GM21447 (cell line): ENCODE measurements at regions not wholly inside any gene's neighbourhood (a gene's known extent, or its start where the extent isn't known, plus 50 kb on each side); places are given as distances from the start of the nearest gene placed in this dataset.

Experiments used
- ATAC-seq: cut with Tn5 transposase; IDR thresholded peaks from one replicate; pipeline ENCODE4 v1.9.1; 2021; ENCODE audit not compliant: unreplicated experiment

DNA sequence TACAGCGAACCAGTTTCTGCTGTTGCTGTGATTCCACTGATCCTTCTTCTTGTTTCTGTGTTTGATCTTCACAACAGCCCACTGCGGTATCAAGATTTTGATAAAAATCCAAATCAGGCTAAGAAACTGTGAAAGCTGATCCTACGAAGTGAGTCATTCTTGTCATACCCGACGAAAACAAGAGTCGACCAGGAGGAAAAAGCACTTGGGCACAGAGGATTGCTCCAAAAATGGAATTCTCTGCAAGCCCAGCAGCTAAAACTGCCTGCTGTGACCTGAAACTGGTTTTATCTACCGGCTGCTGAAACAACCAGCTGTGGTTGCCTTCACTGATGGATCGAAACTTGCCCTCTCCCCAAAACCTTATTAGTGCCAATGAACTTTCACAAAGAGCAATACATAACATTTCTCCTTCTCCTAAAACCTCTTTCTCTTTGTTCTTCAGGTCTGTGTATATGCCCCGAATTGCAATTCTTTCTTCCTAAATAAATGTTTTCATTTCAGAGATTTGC lies 607.0 kb upstream of the PRKX start:
- ATAC-seq: no peak

DNA sequence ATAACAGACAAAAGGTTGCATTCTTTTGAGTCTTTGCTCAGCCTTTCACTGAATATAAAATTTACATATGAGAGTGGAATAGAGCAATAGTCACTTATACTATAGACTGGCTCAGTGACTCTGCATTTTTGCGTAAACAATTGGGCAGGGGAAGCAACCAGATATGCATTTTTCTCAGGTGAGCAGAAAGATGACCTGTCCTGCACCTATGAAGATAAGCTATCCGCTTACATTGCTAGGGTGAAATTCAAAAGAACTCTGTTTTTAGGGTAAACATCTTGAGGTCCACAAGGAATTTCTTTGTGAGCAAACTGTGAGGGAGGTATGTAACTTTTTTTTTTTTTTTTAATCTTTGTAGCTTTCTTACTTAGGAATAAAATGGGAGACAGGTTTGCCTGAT lies 602.4 kb upstream of the PRKX start:
- ATAC-seq: no peak

DNA sequence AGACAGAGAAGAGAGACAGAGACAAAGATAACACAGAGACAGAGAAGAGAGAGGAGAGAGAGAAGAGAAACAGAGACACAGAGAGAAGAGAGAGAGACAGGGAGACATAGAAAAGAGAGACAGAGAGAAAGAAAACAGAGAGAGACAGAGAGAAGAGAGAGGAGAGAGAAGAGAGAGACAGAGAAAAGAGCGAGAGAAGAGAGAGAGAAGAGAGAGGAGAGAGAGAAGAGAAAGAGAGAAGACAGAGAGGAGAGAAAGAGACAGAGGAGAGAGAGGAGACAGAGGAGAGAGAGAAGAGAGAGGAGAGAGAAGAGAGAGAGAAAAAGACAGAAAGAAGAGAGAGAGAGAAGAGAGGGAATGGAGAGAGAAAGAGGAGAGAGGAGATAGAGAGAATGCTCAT lies 601.1 kb upstream of the PRKX start:
- ATAC-seq: no peak

DNA sequence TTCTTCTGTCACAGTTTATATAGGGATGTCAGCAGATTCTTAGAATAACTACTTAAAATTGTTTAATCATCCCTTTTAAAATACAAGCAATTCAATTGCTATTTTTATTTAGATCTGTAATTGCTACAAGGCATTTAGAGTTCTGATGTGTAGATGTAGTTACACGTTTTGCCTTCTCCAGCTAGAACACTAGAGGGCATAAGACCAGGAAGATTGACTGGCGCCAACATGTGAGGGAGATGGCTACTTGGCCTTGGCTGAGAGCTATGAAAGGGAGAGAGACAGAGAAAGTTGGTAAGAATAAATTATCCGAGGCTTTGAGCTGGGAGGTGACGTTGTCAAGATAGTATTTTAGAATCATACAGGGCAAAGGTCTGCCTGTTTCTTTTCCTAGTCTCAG lies 563.7 kb upstream of the PRKX start:
- ATAC-seq: no peak

DNA sequence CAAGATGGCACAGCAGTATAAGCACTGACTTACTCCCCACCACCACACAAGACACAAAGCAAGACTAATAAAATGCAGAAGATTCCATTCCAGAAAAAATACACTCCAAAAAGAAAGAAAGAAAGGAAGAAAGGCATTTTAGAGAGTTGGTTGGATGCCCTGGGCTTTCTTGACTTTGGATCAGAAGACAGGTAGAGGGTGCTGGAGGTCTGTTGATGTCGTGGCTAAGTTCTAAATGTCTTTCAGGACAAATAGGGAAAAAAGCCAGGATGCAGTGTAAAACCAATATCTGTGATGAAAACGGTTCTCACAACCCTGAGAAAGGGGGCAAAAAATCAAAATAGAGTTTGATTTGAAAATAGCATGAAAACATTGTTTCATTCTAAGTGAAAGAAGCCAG lies 555.2 kb upstream of the PRKX start:
- ATAC-seq: no peak

DNA sequence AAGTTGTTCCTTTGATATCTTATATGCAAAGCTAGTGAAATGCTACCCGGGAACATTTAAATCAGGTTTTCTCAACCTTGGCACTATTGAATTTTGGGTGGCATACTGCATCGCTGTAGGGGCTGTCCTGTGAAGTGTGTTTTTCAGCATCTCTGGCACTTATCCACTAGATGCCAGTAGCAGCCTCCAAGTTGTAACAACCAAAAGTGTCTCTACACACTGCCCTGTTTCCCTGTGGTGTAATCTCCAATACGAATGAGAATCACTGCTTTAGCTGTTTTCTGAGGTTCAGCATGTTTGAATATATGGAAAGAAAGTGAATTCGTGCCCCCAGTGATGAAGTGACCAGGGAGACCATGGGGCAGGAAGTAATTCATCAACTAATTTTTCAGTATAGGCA lies 551.6 kb upstream of the PRKX start:
- no peak for ATAC-seq

DNA sequence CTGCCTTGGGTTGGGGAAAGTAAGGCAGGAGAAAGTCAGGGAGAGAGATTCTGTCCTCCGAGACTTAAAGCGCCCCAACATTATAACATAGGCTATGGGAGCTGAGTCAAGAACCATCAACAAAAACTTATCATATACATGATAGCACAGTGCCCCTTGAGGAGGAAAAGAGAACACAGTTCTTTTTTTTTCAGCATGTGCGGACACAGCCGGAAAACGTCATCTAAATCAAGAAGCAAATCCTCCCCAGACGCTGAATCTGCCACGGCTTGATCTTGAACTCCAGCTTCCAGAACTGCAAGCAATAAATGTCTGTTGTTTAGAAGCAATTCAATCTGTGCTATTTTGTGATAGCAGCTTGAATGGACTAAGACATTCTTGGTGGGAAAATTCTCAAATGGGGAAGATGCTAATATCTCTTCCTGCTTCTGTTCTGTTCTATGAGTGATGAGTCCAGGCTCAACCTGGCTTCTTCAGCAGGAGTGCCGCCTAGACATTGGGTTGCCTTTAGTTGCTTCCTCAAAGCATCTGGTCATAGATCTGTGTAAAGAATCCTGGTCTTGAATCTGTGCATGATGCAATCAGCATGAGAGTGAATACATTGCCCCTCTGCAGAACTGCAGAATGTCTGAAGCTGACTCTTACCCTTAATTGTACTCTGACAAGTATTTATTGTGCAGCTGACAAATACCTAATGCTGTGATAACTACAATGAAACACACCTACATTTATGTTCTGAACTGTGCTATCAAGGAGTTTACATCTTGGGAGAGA lies 549.8 kb upstream of the PRKX start:
- ATAC-seq: no peak

DNA sequence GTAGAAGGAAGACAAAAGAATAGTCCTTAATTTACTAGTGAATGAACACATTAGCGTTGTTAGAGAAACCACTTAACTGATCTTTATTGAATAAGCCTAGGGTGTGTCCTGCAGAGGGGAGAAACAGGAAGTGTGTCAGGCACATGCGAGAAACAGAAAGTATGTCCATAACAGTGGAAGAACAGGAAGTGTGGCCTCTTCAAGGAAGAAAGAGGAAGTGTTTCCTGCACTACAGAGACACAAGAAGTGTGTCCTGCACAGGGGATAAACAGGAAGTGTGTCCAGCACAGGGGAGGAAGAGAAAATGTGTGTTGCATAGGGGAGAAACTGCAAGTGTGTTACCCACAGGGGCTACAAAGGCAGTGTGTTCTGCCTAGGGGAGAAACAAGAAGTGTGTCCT lies 539.6 kb upstream of the PRKX start:
- no peak for ATAC-seq

DNA sequence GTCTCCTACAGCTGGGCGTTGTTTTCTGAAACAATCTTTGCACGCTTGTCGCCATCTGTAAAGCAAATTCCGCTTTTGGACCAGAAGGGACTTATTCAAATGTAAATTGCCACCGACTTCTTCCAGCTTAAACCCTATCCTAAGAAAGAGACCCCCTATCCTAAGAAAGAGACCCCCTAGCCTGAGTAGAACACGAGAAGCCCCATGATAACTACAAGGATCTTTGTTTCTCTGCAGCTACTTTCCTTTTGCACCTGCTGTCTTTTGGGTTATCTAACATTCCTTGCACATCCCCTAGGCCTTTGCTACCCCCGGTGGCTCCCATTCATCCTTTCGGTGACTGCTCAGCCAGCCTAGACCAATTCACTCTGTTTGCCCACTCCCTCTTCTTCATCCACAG lies 536.0 kb upstream of the PRKX start:
- no peak for ATAC-seq

DNA sequence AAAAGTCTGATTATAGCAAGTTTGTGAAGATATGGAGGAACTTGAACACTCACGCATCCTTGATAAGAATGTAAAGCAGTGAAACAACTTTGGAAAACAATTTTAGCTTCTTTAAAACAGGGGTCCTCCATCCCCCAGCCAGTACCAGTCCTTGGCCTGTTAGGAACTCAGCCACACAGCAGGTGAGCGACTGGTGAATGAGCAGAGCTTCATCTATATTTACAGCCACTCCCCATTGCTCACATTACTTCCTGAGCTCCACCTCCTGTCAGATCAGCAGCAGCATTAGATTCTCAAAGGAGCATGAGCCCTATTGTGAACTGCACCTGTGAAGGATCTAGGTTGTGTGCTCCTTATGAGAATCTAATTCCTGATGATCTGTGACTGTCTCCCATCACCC lies 530.3 kb upstream of the PRKX start:
- ATAC-seq: no peak

DNA sequence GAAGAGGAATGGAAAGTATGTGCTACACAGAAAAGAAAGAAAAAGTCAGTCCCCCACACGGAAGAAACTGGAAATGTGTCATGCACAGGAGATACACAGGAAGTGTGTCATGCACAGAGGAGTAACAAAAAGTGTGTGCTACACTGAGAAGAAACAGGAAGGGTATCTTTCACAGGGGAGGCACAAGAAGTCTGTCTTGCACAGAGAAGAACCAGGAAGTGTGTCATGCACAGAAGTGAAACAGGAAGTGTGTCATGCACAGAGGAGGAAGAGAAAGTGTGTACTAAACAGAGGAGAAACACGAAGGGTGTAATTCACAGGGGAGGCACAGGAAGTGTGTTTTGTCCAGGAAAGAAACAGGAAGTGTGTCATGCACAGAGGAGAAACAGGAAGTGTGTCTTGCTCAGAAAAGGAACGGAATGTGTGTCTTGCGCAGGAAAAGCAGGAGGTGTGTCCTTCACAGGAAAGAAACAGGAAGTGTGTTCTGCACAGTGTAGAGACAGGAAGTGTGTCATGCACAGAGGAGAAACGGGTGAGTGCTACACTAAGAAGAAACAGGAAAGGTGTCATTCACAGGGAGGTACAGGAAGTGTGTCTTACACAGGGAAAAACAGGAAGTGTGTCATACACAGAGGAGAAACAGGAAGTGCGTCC lies 527.2 kb upstream of the PRKX start:
- no peak for ATAC-seq

DNA sequence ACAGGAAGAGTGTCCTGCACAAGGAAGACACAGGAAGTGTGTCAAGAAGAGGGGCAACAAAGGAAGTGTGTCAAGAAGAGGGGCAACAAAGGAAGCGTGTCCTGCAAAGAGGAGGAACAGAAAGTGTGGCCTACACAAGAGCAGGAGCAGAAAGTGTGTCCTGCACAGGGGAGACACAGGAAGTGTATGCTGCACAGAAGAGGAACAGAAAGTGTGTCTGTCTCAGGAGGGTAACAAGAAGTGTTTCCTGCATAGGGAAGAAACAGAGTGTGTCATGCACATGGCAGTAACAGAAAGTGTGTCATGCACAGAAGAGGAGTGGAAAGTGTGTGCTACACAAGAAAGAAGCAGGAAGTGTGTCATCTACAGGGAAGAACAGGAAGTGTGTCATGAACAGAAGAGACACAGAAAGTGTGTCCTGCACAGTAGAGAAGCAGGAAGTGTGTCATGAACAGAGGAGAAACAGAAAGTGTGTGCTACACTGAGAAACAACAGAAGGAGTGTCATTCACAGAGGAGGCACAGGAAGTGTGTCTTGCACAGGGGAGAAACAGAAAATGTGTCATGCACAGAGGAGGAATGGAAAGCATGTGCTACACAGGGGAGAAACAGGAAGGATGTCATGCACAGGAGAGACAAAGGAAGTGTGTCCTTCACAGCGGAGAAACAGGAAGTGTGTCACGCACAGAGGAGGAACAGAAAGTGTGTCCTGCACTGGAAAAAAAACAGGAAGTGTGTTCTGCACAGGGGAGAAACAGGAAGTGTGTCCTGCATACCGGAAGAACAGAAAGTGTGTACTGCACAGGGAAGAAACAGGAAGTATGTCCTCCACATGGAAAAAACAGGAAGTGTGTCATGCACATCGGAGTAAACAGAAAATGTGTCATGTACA lies 526.4 kb upstream of the PRKX start:
- ATAC-seq: no peak

DNA sequence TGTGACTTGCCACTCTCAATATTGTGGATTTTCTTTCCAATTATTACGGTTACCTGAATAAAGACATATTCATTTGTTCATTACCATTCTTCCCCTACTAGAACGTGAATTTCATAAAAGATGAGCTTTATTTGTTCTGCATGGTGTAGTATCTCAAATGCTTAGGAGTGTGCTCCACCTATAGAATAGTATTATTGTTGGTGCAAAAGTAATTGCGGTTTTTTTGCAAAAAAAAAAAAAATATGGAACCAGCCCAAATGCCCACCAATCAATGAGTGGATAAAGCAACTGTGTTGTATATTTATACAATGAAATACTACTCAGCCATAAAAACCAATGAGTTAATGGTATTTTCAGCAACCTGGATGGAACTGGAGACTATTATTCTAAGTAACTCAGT lies 525.5 kb upstream of the PRKX start:
- ATAC-seq: no peak

DNA sequence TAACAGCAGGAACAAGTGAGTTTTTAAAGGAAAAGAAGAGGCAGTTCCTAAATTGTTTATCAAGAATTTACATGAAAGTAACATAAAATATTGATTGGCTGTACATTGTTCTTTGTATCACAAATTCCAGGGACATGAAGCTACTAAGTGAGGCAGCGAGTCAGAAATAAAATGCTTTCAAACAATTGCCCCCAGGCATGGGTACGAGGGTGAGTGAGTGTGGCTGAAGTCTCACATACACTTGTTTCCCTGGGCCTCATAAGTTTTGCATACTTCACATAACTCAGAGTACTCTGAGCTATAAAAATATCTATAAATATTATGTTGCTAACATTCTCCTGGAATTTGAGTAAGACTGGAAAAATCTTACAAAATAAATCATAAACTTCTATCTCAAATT lies 511.6 kb upstream of the PRKX start:
- no peak for ATAC-seq

DNA sequence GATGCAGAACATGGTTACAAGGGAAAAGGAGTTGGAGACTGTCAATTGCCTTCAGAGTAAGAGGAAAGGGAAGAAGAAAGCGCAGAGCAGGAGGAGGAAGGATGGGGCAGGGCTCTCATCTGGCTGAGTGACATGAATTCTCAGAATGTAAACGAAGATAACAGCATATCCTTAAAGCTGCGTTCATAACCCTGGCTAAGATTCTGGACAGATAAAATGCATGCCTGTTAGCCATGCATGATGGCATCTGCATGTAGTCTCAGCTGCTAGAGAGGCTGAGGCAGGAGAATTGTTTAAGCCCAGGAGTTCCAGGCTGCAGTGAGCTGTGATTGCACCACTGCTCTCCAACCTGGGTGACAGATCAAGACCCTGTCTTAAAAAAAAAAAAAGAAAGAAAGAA lies 493.5 kb upstream of the PRKX start:
- ATAC-seq: no peak

DNA sequence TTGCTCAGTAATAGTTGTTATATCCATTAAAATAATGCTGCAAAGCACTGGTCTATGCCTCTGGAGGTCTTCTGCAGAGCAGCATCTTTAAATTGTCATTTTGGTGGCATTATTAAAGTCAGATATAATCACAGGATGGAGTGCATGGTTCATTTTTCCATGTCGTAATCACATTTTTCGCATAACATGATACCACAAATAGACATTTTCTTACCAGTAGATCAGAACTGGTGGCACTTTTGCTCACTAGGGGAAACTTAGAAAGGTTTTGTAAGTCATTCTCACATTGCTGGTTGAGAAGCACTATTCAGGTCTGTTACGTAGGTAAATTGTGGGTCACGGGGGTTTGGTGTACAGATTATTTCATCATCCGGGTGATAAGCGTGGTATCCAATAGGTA lies 484.5 kb upstream of the PRKX start:
- ATAC-seq: no peak

DNA sequence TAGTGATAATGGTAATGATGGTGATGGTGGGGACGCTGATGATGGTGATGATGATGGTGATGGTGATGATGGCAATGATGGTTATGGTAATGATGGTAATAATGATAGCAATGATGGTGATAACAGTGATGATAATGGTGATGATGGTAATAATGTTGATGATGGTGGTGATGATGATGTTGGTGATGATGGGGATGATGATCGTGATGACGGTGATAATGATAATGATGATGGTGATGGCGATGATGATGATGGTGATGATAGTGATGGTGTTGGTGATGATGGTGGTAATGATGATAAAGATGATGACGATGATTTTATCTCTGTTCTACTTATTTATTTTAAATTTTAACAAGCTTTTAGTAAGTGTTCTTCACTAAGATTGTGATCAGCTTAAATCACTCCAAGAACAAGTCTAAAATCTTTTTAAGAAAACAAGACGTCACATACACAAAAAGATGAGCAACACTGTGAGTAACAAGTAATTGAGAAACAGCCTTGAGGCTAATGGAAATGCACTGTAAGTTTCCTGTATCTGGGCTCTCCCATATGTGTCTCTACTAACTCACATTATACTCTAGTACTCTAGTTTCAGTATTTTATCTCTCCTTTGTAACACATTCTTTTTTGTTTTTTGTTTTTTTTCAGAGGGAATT lies 480.2 kb upstream of the PRKX start:
- no peak for ATAC-seq

DNA sequence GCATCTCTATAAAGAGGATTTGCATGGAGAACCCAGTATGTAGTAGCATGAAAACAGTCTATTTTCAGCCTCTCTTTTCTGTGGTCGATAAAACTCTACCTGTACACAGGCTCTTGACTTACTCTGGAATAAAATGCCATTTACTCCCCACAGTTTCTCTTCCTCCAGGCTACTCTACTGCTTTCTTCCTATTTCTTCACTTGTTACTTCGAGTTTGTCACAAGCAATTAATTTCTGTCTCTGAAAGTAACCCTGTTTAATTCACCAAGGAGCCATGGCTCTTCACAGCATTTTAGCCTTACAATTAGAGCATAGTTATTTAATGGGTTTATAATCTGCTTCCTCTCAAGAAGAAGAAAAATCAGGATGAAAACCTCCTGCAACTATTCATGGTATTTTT lies 472.9 kb upstream of the PRKX start:
- no peak for ATAC-seq

DNA sequence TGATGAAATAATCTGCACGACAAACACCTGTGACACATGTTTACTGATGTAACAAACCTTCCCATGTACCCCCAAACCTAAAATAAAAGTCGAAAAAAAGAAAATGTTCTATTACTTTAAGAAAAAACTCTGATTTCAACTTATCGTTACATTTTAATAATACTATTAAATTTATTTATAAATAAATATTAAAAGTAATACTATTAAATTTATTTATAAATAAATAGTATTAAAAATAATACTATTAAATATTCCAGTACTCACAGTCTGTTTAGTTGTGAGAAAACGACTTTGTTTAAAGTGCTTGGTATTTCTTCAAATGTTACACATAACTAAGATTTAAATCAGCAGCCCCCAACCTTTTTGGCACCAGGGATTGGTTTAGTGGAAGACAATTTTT lies 471.6 kb upstream of the PRKX start:
- ATAC-seq: no peak

DNA sequence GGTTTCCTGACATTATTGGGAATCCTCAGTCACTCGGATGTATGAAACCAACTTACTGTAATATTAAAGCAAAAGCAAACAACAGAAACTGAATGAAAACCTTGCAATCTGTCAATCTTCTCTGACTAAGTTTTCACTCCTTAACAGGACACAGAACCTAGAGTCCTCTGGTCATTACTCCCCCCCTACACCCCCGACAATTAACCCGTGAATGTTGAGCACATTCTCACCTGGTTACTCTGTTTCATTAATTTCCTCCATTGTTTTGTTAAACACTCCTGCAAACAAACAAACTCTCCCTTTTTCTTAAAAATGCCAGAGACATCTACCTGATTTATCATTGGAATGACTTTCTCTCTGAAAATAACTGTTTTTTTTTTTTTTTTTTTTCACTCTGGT lies 469.0 kb upstream of the PRKX start:
- ATAC-seq: no peak

DNA sequence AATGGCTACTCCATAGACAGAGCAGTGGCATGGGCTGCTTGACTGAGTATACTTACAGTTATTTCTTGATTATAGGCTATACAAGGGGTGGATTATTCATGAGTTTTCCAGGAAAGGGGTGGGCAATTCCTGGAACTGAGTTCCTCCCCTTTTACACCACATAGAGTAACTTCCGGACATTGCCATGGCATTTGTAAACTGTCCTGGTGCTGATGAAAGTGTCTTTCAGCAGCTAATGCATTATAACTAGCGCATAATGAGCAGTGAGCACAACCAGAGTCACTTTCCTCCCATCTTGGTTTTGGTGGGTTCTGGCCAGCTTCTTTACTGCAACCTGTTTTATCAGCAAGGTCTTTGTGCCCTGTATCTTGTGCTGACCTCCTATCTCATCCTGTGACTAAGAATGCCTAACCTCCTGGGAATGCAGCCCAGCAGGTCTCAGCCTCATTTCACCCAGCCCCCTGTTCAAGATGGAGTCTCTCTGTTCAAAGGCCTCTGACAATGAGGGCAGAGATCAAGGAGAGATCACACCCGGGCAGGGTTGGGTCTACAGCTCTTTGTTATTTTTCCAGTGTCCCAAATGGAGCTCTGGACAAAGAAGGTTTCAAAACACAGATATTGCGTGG lies 468.4 kb upstream of the PRKX start:
- no peak for ATAC-seq
